G401 (cell line): ENCODE measurements at regions not wholly inside any gene's neighbourhood (a gene's known extent, or its start where the extent isn't known, plus 50 kb on each side); places are given as distances from the start of the nearest gene placed in this dataset.

Source experiments
- DNase-seq: peaks from one replicate; pipeline ENCODE4 v3.0.0-alpha.2; 2015; ENCODE audit warnings: low spot score
- in situ Hi-C: cut with HindIII; loops from 2 replicates; pipeline ENCODE4 v1.10.0; 2016; ENCODE audit warnings: low sequenced_read_pairs, mixed read lengths

GRCh38 chr11:121958323-121958970 is 157.6 kb downstream of the BLID start:
- no peak for DNase-seq
- in situ Hi-C loops = no loop called here

DNA sequence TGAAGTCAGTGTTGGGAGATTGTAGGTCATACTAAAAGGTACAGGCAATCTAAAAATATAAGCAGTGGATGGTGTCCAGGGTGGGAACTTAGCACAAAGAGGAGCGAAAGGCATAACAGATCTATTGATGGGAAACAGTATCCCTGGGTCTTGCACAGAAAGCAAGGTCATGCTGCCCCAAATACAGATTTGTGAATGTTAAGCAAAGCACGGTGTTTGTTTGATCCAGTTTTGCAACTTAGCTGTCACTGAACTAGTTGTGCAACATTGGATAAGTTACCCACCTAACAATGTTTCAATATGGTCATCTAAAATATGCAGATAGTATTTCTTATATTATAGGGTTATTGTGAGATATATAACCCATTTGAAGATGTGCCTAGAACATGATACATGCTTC is 162.9 kb downstream of the BLID start:
- no peak for DNase-seq
- in situ Hi-C loops = no loop called here

GRCh38 chr11:121950160-121950559 is 165.9 kb downstream of the BLID start:
- in situ Hi-C loops = no loop called here
- no peak for DNase-seq

- DNase-seq = no peak
- in situ Hi-C loops = no loop called here
Observed at GRCh38 chr11:121946514-121946913, 169.5 kb downstream of the BLID start.

DNA sequence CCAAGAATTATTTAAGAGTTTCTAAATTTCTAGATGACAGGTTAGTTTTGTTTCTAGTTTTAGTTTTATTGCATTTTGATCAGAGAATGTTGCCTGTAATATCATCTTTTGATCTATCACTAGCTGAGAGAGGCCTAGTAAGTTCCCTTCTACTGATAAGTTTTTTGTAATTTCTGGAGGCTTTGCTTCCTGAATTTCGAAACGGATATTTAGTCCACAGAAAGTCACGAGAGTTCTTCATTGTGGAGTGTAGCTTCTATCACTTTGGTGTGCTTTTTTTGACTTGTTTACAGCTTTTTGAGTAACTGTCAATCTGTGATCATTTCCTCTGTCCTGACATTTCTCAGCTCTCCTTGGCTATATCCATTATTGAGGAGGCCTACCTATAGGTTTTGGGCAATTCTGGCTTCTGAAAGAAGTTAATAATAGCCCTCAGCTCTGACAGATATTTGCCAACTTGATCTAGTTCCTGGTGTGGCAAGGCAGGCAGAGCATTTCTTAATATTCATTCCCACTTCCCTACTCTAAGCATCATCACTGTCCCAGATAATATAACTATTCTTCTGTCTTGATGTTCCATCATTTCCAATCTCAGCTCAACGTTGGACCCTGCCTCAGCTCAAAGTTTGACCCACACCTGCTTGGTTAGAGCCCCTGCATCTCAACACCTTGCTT is 171.3 kb downstream of the BLID start:
- in situ Hi-C loops = no loop called here
- DNase-seq = no peak

DNA sequence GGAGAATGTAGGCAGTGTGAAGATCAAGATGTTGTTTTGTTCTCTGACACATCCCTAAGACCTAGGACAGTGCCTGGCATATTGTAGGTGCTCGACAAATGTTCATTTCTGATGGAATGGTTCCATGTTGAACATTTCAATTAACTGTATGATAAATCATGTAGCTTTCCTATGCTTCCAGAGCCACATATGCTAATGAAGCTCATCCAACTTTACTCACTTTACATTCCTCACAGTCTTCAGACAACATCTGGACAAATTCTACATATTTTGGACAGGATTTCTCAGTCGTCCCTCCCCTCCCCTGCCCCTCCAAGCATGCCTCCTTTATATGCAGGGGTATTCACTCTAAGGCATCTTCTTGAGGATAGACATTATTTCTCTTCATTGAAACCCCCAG is 177.9 kb downstream of the BLID start:
- no peak for DNase-seq
- in situ Hi-C loops = no loop called here

- in situ Hi-C loops = no loop called here
- DNase-seq = no peak
Observed at GRCh38 chr11:121936781-121937447, 179.1 kb downstream of the BLID start.

DNA sequence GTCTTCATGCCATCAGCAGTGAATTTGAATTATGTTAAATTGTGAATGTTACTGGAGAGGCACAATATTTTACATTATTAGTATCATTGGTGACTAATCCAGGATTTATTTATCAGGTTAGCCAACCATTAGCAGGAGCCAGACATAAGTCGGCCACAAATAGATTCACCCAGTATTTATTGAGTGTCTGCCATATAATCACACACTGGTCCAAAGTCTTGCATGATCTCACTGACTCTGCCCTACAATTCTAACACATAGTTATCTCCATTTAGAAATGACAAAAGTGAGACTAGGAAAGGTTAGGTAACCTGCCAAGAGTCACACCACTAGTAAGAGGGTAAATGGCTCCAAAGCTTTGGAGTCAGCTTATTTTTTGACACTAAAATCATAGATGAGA is 179.6 kb downstream of the BLID start:
- in situ Hi-C loops = no loop called here
- DNase-seq = no peak

GRCh38 chr11:121933694-121934093 is 182.3 kb downstream of the BLID start:
- in situ Hi-C loops = no loop called here

GRCh38 chr11:121933294-121933693 is 182.7 kb downstream of the BLID start:
- in situ Hi-C loops = no loop called here
- no peak for DNase-seq

More at GRCh38 chr11:121933694-121934093, 182.3 kb downstream of the BLID start:
- no peak for DNase-seq

GRCh38 chr11:121932646-121933185 is 183.3 kb downstream of the BLID start:
- DNase-seq = no peak
- in situ Hi-C loops = no loop called here

- no peak for DNase-seq
- in situ Hi-C loops = no loop called here
Observed at GRCh38 chr11:121931748-121932352, 184.2 kb downstream of the BLID start.

DNA sequence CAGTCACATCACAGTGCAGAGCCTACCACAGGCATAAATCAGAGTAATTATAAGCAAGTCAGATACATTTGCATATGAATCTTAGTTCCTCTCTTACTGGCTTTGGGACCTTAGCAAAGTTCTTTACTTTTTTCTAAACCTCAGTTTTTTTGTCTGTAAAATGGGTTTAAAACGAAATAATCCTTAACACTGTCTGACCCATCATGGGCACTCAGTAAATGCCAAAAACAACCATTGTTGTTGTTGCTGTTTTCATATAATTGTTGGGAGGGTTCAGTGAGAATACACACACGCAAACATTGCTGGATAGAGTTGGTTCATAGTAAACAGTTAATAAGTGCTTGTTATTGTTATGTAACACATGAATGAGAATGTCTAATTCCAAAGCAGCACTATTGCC is 184.9 kb downstream of the BLID start:
- DNase-seq = no peak
- in situ Hi-C loops = no loop called here

DNA sequence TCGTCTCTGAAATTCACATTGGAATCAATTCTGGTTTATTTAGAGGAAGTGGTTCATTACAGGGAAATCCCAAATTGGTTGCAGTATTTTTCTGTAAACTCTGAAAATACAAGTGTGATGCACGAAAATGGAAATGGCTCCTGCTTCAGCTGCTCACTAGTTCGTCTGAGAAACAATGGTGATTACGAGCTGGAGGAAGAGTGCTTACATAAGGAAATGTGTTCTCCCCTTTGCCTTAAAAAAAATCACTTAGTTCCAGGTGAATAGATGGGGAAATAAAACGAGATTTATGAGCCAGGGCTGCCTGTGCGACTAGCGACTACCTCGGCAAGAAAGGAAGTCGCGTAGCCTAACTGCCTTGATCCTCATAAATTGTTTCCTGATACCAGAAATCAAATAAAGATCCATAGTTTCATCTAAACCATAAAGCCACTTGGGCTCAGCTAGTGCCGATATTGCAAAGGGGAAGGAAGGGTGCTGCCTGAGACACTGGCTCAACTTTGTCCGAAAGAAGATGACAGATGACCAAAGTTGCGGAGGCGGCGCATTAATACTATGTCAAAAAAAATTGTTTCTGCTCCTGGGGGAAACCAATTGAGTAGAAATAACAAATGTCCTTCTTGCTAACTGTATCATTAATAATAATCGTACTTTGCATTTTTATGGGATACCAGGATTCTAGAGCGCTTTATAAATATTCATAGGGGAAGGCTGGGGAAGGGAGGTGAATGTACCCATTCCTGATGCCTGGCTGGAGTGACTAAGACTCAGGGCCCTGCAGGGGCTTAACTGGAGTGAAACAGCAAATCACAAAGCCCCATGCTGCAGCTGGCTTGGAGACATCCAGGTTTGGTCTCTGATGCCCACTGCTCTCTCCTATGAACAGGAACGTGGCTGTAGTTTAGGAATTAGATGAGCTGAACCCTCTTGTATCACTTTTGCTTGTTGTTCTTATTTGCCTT is 185.7 kb downstream of the BLID start:
- in situ Hi-C loops = no loop called here
- DNase-seq = peak; percentile 16

DNA sequence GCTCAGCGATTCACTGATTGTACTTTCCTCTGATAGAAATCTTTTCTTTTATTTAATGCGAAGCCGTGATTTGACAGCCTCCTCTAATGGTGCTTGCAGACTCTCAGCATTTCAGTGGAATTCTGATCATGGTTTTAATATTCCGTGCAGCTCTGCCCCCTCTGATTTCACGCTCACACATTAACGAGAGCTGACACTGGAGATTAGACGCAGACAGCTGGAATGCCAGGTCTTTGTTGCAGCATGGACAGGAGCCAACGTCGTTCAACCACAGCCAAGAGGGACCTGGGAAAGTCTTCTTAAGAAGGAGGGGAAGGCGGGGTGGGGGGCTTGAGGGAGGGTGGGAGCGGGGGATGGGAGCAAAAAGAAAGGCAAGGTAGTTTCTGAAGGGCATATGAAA is 186.4 kb downstream of the BLID start:
- in situ Hi-C loops = no loop called here
- peak; percentile 20 for DNase-seq

DNA sequence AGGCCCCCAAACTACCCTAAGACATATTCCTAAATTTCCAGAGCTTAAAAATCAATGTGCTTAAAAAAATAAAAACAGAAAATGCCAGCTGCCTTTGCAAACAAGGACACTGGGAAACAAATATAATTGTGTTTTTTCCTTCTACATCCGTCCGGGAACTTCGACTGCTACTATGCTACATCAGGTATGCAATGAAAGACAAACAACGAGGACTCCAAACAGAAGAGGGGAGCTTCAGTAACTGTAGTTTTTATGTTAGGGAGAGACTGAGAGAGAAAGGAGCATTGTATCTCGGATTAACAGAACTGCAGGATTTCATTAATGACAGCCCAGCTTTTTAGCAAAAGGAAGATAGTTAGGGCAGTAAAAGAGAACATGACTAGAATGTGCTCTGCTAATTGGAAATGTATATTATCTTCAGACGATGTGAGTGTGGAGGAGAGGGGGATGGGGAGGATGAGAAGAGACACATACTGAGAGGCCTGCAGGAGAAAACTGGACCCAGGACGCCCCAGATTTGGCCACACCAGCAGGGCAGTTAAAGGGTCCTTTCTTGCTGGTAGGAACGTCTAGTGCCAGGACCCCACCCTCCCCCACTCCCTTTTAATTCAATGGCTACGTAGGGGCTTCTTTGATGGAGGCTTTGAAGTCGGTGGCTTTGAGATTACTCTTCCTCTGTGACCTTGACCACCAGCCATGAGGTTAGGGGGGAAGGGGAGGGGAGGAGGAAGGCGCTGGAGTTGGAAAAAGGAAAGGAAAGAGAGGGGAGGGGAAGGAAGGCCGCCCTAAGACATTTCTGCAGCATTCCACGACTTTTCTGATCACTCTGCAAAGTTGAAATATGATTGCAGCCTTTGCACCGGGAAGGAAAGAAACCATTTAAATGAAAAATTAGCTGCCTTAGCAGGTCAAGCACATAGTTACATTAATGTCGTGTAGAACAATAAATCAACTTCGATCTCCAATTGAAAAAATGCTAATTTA is 187.1 kb downstream of the BLID start:
- DNase-seq = no peak
- in situ Hi-C loops = no loop called here

DNA sequence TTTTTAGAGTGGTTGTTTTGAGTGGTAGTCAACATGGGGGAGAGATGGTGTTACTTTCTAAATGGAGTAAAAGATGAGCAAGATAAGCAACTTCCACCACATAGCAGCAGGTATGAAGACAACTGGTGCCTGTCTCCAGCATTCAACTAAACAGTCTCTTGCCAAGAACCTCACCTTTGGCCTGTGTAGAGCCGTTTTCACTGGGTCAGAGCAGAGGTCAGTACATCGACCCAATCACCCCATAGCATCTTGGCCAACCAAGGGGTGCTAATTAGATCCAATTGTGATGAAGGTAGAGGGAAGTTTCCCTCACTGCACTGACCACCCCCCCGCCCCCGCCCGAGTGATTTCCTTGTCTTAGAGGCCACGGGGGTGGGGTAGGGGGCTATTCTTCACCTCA is 188.2 kb downstream of the BLID start:
- DNase-seq = no peak
- in situ Hi-C loops = no loop called here
